Fibroblast of skin of left biceps (primary cell): ENCODE measurements at regions not wholly inside any gene's neighbourhood (a gene's known extent, or its start where the extent isn't known, plus 50 kb on each side); places are given as distances from the start of the nearest gene placed in this dataset.
"Not testable (repeated sequence)": the region's sequence is repeated elsewhere in the genome, so short reads cannot be mapped to it uniquely, and the experiment has no call there.

Experiments used
- DNase-seq, 2 experiments: peaks; one replicate each; pipeline ENCODE4 v3.0.0-alpha.2; 2013; ENCODE audit warnings: low read depth in 2 of 2

- no peak for DNase-seq
Observed at GRCh38 chr4:186775902-186776301, 52.2 kb upstream of the FAT1 start.

DNA sequence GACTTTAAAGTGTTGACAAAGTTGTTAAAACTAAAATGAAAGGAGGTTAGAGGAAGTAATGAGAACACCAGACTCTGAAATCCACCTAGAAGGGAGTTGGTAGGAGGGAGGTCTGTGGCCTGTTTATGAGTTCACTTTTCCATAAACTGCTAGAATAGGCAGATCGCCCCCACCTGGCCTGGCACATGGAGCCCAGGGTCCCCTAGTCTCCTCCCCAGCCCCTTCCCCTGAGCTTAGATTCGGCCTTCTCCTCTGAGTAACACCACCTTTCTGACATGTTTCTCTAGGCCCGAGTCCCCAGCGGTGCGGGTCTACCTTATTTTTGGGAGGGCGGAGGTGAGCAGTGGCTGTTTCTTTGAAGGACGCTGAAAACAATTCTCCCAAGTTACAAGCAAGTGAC, 54.5 kb upstream of the FAT1 start:
- no peak for DNase-seq

- DNase-seq, result no peak
Observed at GRCh38 chr4:186780291-186781031, 56.8 kb upstream of the FAT1 start.

- no peak for DNase-seq
Observed at GRCh38 chr4:186781032-186781917, 57.6 kb upstream of the FAT1 start.

- no peak for DNase-seq
Observed at GRCh38 chr4:186782302-186782701, 58.6 kb upstream of the FAT1 start.

- DNase-seq, result no peak
Observed at GRCh38 chr4:186787536-186787935, 63.9 kb upstream of the FAT1 start.

DNA sequence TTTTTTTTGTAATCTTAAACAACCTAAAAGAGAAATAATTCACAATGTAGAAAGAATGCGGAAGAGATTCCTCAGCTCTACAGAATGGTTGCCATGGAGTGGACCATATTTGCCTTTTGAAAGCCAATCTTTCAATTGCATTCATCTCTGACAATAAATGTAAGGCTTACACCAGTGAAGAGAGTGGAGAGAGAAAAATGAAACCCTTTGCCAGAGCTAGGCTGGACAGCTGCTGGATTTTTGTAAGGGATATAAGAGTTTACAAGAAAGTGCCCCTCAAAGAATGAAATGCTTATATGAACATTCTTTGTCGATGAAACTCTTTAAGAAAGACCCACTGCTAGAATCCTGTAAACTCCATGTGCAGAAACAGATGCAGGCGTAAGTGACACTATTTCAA, 66.0 kb upstream of the FAT1 start:
- DNase-seq, result no peak

GRCh38 chr4:186790630-186791029, 67.0 kb upstream of the FAT1 start:
- DNase-seq, result no peak

DNA sequence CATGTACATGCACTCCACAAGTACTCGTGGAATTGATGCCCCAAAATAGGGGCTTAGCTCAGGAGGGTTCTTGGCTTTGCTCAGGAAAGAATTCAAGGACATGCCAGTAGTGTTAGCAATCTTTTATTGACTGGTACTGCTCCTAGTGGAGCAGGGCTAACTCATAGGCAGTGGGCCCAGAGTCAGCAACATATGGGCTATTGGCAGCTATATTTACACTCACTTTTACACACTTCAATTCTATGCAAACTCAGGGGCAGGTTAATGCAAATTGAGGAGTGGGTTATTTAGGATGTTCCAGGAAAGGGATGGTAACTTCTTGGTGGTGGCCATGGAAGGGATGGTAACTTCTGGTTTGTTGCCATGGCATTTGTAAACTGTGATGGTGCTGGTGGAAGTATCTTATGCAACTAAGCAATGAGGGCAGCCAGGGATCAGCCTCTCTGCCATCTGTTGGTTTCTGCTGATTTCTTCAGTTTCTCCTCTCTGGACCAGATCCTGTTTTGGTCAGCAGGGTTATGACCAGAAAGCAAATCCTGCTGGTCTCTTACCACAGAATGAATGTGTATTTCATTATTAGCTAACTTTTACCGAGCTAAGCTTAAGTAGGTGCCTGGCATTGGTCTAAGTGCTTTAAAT, 69.2 kb upstream of the FAT1 start:
- no peak for DNase-seq

DNA sequence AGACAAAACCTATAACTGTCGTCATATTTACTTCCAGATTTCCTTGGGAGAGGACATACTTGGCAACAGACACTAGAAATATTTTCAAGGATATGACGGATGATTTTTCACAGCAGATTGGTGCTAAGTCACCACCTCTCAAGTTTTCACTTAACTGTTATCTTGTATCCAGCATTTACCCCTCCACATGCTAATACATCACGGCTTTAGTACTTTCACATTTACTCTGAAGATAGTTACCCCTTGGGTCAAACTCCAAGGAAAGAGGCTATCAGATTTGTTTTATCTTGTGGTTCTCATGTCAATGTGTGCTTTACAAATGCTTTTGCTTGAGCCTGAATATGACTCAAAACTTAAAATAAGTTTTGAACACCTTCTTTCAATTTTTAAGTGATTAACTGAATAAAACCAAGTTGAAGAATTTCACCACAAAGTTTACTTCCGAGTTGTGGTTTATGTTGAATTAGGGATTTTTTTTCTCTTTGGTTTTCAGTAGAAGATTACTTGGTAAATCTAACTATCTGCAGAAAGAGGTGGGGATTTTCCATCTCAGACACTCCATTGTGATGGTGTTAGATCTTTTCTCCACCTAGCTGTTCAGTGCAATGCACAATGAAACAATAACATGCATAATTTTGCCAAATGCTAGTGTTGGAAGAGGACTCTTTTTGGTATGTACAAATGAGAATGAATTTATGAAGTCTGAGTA, 75.4 kb upstream of the FAT1 start:
- DNase-seq, result no peak

DNA sequence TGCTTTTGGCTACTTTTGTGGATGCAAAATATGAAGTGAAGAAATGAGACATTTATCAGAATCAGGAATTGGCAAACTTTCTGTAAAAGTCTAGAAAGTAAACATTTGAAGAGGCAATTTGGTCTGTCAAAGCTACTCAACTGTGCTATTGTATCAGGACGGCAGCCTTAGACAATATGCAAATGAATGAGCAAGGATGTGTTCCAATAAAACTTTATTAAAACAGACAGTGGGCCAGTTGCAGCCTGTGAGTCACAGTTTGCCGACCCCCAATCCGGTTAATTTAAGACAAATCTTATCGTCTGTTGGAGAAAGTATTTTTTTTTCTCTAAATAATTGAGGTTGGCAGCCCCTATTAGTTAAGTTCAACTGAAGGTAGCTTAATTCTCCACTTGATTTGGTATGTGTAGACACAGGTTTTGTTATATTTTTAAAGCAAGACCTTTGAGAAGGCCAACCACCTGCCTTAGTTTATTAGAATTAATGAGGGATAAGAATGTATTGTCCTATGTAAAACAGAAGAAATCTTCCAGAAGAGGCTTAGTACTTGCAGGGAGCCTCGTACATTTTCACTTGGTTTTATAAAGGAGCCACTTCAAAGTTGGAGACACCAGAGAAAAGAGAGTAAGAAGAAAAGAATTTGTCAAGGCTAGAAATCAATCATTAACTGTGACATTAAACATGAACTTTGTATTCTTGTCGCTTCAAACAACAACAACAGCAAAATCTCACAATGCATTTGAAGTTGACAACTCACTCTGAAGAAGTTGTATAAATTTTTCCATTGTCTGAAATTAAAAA, 81.6 kb upstream of the FAT1 start:
- no peak for DNase-seq

DNA sequence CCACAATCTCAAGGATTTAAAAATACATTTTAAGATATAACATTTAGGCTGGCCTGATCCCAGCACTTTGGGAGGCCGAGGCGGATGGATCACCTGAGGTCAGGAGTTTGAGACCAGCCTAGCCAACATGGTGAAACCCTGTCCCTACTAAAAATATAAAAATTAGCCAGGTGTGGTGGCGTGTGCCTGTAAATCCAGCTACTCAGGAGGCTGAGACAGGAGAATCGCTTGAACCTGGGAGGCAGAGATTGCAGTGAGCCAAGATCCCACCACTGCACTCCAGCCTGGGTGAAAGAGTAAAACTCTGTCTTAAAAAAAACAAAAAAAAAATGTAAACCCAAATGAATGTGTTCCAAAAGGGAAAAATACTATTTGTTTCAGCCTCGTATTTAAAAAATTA, 82.3 kb upstream of the FAT1 start:
- DNase-seq, result not testable (repeated sequence)

GRCh38 chr4:186806679-186807421, 83.2 kb upstream of the FAT1 start:
- no peak for DNase-seq

- peak; percentile 71 to 79 for DNase-seq
Observed at GRCh38 chr4:186807808-186808629, 84.4 kb upstream of the FAT1 start.

DNA sequence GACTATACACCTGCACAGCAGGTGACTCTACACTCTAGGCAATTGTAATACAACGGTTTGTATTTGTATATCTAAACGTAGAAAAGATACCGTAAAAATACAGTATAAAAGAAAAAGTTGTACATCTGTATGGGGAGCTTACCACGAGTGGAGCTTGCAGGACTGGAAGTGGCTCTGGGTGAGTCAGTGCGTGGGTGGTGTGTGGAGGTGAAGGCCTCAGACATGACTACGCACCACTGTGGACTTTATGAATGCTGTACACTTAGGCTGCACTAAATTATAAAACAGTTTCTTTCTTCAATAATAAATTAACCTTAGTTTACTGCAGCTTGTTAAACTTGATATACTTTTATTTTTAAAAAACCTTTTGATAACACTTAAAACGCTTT, 85.0 kb upstream of the FAT1 start:
- no peak for DNase-seq

DNA sequence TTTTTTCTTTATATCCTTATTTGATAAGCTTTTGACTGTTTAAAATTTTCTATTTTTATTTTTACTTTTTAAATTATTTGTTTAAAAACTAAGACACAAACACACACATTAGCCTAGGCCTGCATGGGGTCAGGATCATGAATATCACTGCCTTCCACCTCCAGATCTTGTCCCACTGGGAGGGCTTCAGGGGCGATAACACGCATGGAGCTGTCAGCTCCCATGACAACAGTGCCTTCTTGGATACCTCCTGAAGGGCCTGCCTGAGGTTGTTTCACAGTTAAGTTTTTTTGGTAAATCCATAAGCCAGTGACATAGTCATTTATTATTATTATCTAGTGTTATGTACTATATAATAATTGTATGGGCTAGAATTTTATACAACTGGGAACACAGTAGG, 85.4 kb upstream of the FAT1 start:
- no peak for DNase-seq

DNA sequence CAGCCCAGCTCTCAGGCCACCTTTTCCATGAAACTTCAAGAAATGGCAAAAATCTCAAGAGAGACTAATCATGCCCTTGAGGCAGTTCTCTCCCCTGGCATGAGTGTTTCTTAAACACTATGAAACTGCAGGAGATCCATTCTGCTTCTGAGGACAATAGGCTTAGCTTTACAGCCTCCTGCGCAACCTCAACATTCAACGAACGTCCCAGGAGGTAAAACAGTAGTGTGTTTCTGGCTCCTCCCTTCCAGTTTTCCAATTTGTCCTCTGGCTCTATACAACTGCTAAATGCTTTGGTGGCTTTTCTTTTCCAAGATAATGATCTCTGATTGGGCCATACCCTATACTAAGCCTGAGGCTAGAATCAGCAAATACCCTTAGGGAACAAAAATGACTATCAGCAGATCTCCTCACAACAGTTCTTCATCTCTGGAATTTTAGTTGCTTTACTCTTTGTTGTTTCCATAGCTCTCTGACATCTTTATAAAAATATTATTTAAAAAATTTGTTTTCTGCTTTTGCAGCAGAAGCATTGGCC, 87.0 kb upstream of the FAT1 start:
- DNase-seq, result no peak

- no peak for DNase-seq
Observed at GRCh38 chr4:186812592-186812991, 88.9 kb upstream of the FAT1 start.

DNA sequence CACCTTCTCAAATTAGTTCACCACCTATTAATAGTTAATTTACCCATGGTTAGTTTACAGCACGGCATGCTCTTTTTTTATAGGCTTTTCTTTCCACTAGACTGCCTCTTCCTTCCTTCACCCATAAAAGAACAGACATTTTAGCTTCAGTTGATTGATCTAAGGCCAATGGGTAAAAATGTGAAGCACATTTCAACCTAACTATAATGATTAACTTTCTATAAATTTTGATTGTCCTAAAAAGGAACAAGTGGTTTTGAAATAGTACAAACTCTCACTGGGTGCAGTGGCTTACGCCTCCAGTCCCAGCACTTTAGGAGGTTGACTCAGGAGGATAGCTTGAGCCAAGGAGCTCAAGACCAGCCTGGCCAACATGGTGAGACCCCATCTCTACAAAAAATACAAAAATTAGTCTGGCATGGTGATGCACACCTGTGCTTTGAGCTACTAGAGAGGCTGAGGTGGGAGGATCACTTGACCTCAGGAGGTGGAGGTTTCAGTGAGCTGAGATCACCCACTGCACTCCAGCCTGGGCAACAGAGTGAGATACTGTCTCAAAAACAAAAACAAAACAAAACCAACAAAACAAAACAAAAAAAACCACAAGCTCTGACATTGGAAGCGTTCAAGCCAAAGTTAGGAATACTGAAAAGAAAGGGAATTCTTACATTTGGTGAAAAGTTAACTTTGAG, 89.9 kb upstream of the FAT1 start:
- DNase-seq, result no peak
